ENCODE measurements at regions not wholly inside any gene's neighbourhood (a gene's known extent, or its start where the extent isn't known, plus 50 kb on each side); places are given as distances from the start of the nearest gene placed in this dataset.

DNA sequence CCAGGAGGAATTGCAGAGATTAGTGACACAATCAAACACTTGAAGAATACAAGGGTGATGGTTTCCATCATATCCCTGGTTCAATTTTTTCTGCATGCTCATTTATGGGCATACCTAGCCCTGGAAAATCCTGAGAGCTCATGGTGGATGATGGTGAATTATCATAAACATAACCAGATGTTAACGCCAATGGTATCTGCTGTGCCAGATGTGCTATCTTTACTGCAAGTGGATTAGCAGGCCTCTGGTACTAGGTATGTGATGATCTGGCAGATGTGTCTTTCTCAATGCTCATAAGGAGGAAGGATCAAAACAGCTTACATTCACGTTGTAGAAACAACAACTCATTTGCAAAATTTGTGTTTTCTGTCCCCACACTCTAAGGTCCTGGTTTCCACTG lies 150.5 kb downstream of the FZD1 start:
- Histone ChIP-seq H3K4me1 (ENCODE audit: insufficient read depth, insufficient read length) (no peaks in the 10 kb centered on the region), H3K36me3 (ENCODE audit: insufficient read depth, insufficient read length, low read length) (no peaks in the 10 kb centered on the region), H3K4me3 (ENCODE audit: insufficient read length, low read depth) (no peak overlapping the region), H3K9ac (ENCODE audit: insufficient read length, low read depth) (no peak overlapping the region), H3K9me3 (ENCODE audit: insufficient read depth, low read length) (no peaks in the 10 kb centered on the region), H3K27me3 (ENCODE audit: insufficient read depth, insufficient read length) (no peaks in the 10 kb centered on the region)
- DNase-seq (ENCODE audit: low read depth, low spot score): no peak
- TF ChIP-seq SUZ12 (IDR thresholded peaks at IDR 0.05; ENCODE audit: extremely low read depth, insufficient read depth, insufficient read length) (no peak), YY1 (IDR thresholded peaks at IDR 0.05; ENCODE audit: insufficient read depth, insufficient read length) (no peak), ZNF274 (IDR thresholded peaks at IDR 0.05; ENCODE audit: low read depth, low read length) (no peak)

DNA sequence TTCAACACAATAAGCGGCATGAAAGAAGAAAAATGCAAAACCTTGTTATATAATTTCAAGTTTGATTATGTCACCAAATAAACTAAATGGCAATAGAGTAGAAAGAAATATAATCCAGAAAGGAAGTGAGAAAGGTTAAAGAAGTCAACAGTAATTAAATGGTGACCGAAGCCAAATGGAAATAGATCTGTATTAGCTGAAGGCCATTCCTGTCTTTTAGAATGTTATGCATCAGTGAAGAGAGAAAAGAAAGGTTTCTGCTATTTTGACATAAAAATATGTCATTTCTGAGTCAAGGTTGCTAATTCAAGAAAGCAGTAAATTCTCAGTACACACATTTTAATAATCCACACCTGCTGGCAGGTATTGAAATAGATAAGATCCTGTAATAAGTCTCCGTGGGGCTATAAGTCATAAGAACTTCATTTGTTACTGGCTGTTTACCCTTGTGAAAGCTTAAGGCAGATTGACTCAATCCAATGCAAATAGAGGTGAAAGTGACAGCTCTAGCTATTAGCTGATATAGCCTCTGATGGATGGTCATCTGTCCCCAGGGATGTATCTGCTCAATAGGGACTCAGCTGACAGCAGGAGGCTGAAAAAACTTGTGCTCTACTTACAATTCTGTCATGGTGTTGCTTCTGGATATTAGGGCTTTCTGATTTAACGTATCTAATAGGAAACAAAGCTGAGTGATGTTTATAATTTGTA lies 152.1 kb downstream of the FZD1 start:
- Histone ChIP-seq H3K9ac (ENCODE audit: insufficient read length, low read depth) (no peak overlapping the region), H3K4me3 (ENCODE audit: insufficient read length, low read depth) (no peak overlapping the region), H3K4me1 (ENCODE audit: insufficient read depth, insufficient read length) (no peaks in the 10 kb centered on the region), H3K36me3 (ENCODE audit: insufficient read depth, insufficient read length, low read length) (no peaks in the 10 kb centered on the region), H3K9me3 (ENCODE audit: insufficient read depth, low read length) (no peaks in the 10 kb centered on the region), H3K27me3 (ENCODE audit: insufficient read depth, insufficient read length) (no peaks in the 10 kb centered on the region)
- TF ChIP-seq YY1 (IDR thresholded peaks at IDR 0.05; ENCODE audit: insufficient read depth, insufficient read length): no peak
- TF ChIP-seq SUZ12 (IDR thresholded peaks at IDR 0.05; ENCODE audit: extremely low read depth, insufficient read depth, insufficient read length): no peak
- TF ChIP-seq ZNF274 (IDR thresholded peaks at IDR 0.05; ENCODE audit: low read depth, low read length): no peak
- DNase-seq (ENCODE audit: low read depth, low spot score): no peak

DNA sequence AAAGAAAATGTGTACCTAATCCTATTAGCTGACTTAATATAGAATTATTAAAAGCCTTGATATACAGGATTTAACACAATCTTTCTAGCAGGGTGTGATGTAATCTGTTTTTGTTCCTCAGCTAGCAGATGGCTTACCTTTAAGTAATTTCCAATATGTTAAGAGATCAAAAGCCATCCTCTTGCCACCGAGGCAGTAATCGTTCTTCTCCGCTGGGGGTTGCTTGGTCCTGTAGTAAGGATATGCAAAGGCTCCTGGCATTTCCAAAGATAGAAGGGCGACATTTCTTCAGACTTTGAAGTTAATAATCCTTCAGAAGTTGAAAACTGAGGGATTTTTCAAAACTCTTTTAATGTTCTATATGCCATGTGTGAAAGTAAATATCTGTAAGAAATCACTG lies 156.4 kb downstream of the FZD1 start:
- no peak overlapping the region for H3K9ac ChIP-seq (ENCODE audit: insufficient read length, low read depth)
- no peaks in the 10 kb centered on the region for H3K36me3 ChIP-seq (ENCODE audit: insufficient read depth, insufficient read length, low read length)
- no peaks in the 10 kb centered on the region for H3K9me3 ChIP-seq (ENCODE audit: insufficient read depth, low read length)
- no peak overlapping the region for H3K4me3 ChIP-seq (ENCODE audit: insufficient read length, low read depth)
- DNase-seq (ENCODE audit: low read depth, low spot score): no peak
- H3K4me1 ChIP-seq (ENCODE audit: insufficient read depth, insufficient read length): no peaks in the 10 kb centered on the region
- no peak for TF ChIP-seq ZNF274 (IDR thresholded peaks at IDR 0.05; ENCODE audit: low read depth, low read length)
- TF ChIP-seq YY1 (IDR thresholded peaks at IDR 0.05; ENCODE audit: insufficient read depth, insufficient read length): no peak
- TF ChIP-seq SUZ12 (IDR thresholded peaks at IDR 0.05; ENCODE audit: extremely low read depth, insufficient read depth, insufficient read length): no peak
- no peaks in the 10 kb centered on the region for H3K27me3 ChIP-seq (ENCODE audit: insufficient read depth, insufficient read length)

DNA sequence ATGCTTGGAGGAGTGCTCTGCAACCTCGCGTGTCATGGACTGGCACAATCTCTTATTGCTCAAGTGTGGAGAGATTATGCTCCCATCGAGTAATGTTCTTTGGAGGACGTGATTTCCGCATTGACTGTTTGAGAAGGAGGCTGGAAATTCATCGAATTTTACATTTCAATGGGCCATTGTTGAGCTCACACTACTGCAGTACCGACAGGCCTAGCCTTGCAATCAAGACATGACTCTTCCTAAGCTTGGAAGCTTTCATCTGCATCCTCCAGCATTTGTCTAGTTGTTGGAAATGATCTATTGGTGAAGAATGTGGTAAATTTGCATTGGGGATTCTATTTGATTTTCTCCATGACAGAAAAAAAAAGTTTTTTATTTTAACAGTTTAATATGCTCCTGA lies 156.8 kb downstream of the FZD1 start:
- H3K4me3 ChIP-seq (ENCODE audit: insufficient read length, low read depth): no peak overlapping the region
- H3K9me3 ChIP-seq (ENCODE audit: insufficient read depth, low read length): no peaks in the 10 kb centered on the region
- TF ChIP-seq ZNF274 (IDR thresholded peaks at IDR 0.05; ENCODE audit: low read depth, low read length) (no peak), YY1 (IDR thresholded peaks at IDR 0.05; ENCODE audit: insufficient read depth, insufficient read length) (no peak), SUZ12 (IDR thresholded peaks at IDR 0.05; ENCODE audit: extremely low read depth, insufficient read depth, insufficient read length) (no peak)
- no peaks in the 10 kb centered on the region for H3K4me1 ChIP-seq (ENCODE audit: insufficient read depth, insufficient read length)
- no peaks in the 10 kb centered on the region for H3K36me3 ChIP-seq (ENCODE audit: insufficient read depth, insufficient read length, low read length)
- DNase-seq (ENCODE audit: low read depth, low spot score): no peak
- no peak overlapping the region for H3K9ac ChIP-seq (ENCODE audit: insufficient read length, low read depth)
- H3K27me3 ChIP-seq (ENCODE audit: insufficient read depth, insufficient read length): no peaks in the 10 kb centered on the region

DNA sequence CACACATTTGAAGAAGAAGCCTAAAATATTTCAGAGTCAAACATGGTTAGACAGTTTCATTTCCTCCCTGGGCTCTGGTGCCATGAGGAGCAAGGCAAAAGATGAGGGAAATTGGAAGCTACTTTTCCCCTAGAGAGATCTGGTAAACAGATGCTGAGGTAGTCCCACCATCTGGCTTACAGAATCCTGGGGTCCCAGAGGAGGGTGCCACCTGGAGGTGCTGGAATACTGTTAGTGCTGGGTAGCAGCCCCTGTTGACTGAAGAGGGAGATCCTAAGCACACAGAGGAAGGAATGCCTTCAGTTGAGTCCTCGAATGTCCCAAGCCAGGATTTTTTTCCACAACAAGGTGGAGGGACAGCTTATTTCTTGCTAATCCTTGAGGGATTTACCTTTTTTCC lies 160.1 kb downstream of the FZD1 start:
- Histone ChIP-seq H3K4me3 (ENCODE audit: insufficient read length, low read depth) (no peak overlapping the region), H3K4me1 (ENCODE audit: insufficient read depth, insufficient read length) (no peaks in the 10 kb centered on the region), H3K9ac (ENCODE audit: insufficient read length, low read depth) (no peak overlapping the region), H3K9me3 (ENCODE audit: insufficient read depth, low read length) (no peaks in the 10 kb centered on the region), H3K27me3 (ENCODE audit: insufficient read depth, insufficient read length) (no peaks in the 10 kb centered on the region), H3K36me3 (ENCODE audit: insufficient read depth, insufficient read length, low read length) (no peaks in the 10 kb centered on the region)
- TF ChIP-seq SUZ12 (IDR thresholded peaks at IDR 0.05; ENCODE audit: extremely low read depth, insufficient read depth, insufficient read length): no peak
- TF ChIP-seq YY1 (IDR thresholded peaks at IDR 0.05; ENCODE audit: insufficient read depth, insufficient read length): no peak
- DNase-seq (ENCODE audit: low read depth, low spot score): no peak

DNA sequence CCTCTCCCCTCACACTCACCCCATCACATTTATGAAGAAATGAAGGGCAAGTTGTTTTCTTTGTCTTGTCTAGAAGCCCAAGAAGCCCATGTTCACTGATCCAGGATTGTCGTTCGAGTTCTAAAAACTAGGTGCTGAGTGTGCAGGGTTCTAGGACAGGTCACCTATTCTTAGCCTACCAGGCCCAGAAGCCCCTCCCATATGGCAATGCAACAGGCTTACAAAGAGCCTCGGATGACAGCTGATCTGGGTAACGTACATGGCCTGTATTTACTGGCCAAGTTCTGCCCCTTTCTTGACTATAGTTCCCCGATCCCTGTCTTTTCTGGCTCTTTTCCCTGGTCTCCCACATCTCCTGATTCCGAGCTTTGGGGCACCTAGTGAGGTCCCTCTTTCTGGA lies 160.9 kb downstream of the FZD1 start:
- H3K9ac ChIP-seq (ENCODE audit: insufficient read length, low read depth): no peak overlapping the region
- no peaks in the 10 kb centered on the region for H3K4me1 ChIP-seq (ENCODE audit: insufficient read depth, insufficient read length)
- H3K36me3 ChIP-seq (ENCODE audit: insufficient read depth, insufficient read length, low read length): no peaks in the 10 kb centered on the region
- H3K9me3 ChIP-seq (ENCODE audit: insufficient read depth, low read length): no peaks in the 10 kb centered on the region
- DNase-seq (ENCODE audit: low read depth, low spot score): no peak
- H3K4me3 ChIP-seq (ENCODE audit: insufficient read length, low read depth): no peak overlapping the region
- no peaks in the 10 kb centered on the region for H3K27me3 ChIP-seq (ENCODE audit: insufficient read depth, insufficient read length)
- TF ChIP-seq YY1 (IDR thresholded peaks at IDR 0.05; ENCODE audit: insufficient read depth, insufficient read length): no peak
- no peak for TF ChIP-seq SUZ12 (IDR thresholded peaks at IDR 0.05; ENCODE audit: extremely low read depth, insufficient read depth, insufficient read length)
- TF ChIP-seq ZNF274 (IDR thresholded peaks at IDR 0.05; ENCODE audit: low read depth, low read length): no peak

DNA sequence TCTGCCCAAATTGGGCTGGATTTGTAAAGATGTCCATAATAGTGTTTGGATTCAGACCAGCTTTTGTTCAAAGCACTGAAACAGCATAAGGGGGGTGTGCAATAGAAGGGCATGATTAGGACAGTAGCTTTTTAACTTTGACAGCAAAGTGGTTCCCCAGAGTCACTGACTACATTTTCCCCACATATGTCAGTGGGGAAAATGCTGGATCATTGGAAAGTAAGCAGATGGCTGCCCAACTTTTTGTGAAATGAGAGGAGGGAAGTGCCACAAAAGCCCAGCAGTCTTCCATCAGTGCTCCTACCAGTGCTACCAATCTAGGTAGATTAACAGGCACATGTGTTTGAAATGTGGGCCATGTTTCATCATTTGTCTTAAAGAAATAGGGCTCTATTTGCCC lies 162.8 kb downstream of the FZD1 start:
- H3K36me3 ChIP-seq (ENCODE audit: insufficient read depth, insufficient read length, low read length): no peaks in the 10 kb centered on the region
- H3K27me3 ChIP-seq (ENCODE audit: insufficient read depth, insufficient read length): no peaks in the 10 kb centered on the region
- DNase-seq (ENCODE audit: low read depth, low spot score): no peak
- H3K4me1 ChIP-seq (ENCODE audit: insufficient read depth, insufficient read length): no peaks in the 10 kb centered on the region
- no peaks in the 10 kb centered on the region for H3K9me3 ChIP-seq (ENCODE audit: insufficient read depth, low read length)
- no peak overlapping the region for H3K4me3 ChIP-seq (ENCODE audit: insufficient read length, low read depth)
- TF ChIP-seq ZNF274 (IDR thresholded peaks at IDR 0.05; ENCODE audit: low read depth, low read length) (no peak), SUZ12 (IDR thresholded peaks at IDR 0.05; ENCODE audit: extremely low read depth, insufficient read depth, insufficient read length) (no peak), YY1 (IDR thresholded peaks at IDR 0.05; ENCODE audit: insufficient read depth, insufficient read length) (no peak)
- H3K9ac ChIP-seq (ENCODE audit: insufficient read length, low read depth): no peak overlapping the region
